Stimulated activated CD8-positive, alpha-beta memory T cell treated with anti-CD3 and anti-CD28 coated beads, Interleukin-12 subunit alpha, Interleukin-12 subunit beta, amount 100 ng/mL, for 24 hours (primary cell): ENCODE measurements at regions not wholly inside any gene's neighbourhood (a gene's known extent, or its start where the extent isn't known, plus 50 kb on each side); places are given as distances from the start of the nearest gene placed in this dataset.

Experiments used
- DNase-seq: peaks from one replicate; pipeline ENCODE4 v3.0.0-alpha.2; 2020; ENCODE audit errors: extremely low read depth

- no peak for DNase-seq
Measured at GRCh38 chr3:102181175-102181920, 253.5 kb upstream of the ZPLD1 start.

DNA sequence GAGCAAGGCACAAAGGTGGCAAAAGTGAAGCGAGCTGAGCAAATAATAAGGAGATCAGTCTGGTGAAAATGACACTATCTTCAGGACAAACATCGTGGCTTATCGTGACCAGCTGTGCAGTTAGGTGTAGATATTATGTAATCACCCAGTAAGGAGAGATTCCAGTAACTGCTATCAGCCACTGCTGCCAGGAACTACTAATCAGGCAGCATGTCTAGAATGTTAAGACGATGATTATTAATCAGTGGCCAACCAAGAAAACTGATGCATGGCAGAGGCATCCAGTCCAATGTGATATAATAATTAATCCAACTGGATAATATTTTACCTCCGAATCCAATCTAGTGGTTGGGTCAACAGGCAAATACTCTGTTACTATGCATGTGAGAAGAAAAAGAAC, 252.7 kb upstream of the ZPLD1 start:
- no peak for DNase-seq

- DNase-seq, result no peak
Measured at GRCh38 chr3:102183186-102183585, 251.6 kb upstream of the ZPLD1 start.

- DNase-seq, result no peak
Measured at GRCh38 chr3:102183623-102184022, 251.2 kb upstream of the ZPLD1 start.

GRCh38 chr3:102189541-102189940, 245.3 kb upstream of the ZPLD1 start:
- DNase-seq, result no peak

GRCh38 chr3:102189956-102190723, 244.7 kb upstream of the ZPLD1 start:
- no peak for DNase-seq

DNA sequence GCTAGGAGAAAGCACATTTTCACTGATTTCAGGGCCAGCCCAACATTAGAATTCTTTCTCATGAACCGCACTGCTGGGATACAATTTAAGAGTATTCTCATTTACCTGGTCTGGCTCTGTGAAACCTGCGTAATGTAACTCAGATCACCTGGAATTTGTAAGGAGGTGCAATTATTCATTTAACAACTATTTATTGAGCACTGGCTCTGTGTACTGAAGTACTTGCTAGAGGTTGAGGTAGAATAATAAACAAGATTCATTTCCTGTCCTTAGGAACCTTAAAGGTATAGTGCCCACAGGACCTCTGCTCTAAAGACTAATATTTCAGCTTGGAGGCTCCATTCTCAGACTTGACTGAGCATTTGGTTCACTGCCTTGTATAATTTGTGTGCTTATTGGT, 242.2 kb upstream of the ZPLD1 start:
- no peak for DNase-seq

DNA sequence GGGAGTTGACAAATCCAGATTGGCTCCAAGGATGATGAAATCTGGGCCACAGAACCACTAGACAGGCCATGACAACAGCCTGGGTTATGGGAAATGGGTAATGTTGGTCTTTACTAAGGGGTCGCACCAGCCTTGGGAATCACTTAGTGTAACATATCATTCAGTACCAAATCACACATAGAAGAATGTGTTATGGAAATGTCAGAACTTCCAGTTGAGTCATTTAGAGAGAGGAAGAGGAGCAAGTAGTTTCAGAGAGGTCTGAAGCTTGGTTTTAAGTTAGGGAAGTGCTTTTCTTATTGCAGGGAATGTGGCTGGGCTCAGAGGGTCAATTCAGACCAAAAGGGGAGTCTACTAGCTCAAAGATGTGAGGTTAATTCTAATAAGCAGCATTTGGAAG, 241.6 kb upstream of the ZPLD1 start:
- no peak for DNase-seq

- DNase-seq, result no peak
Measured at GRCh38 chr3:102194001-102194400, 240.8 kb upstream of the ZPLD1 start.

- DNase-seq, result no peak
Measured at GRCh38 chr3:102194760-102195159, 240.1 kb upstream of the ZPLD1 start.

GRCh38 chr3:102195198-102195948, 239.4 kb upstream of the ZPLD1 start:
- DNase-seq, result no peak

- no peak for DNase-seq
Measured at GRCh38 chr3:102200126-102200525, 234.7 kb upstream of the ZPLD1 start.

DNA sequence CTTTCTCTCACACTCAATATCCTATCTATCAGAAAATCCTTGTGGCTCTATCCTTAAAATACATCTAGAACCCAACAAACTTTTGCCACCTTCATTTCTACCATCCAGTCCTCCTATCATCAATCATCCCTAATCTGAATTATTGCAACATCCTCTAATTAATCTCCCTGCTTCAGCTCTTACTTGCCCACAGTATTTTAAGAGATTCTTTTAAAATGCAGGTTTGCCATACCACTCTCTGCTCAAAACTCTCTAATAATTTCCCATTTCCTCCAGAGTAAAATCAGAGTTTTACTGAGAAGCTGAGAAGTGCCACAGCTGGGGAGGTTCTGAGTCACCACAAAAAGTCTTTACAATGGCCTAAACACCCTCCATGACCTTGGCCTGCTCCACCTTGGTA, 234.3 kb upstream of the ZPLD1 start:
- DNase-seq, result no peak

GRCh38 chr3:102205647-102206046, 229.2 kb upstream of the ZPLD1 start:
- no peak for DNase-seq

GRCh38 chr3:102206511-102207031, 228.2 kb upstream of the ZPLD1 start:
- DNase-seq, result no peak

DNA sequence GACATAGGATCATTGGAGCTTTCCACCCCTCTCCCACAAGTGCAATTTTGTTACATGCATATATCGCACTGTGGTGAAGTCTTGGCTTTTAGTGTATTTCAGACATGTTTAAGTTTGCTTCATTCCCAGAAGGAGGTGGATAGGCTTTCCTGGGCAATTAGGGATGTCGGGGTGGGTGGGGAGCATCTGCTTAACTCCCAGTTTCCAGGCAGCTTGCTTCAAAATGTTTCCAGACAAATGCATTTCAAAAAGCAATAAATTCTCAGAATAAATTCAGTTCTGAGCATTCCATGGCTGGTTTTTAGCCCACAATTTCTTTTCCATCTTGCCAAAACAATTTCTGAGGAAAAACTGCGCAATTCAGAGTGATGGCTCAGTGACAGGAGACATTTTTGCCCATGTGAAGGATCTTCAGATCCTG, 227.7 kb upstream of the ZPLD1 start:
- DNase-seq, result no peak

GRCh38 chr3:102215166-102215565, 219.6 kb upstream of the ZPLD1 start:
- DNase-seq, result no peak

DNA sequence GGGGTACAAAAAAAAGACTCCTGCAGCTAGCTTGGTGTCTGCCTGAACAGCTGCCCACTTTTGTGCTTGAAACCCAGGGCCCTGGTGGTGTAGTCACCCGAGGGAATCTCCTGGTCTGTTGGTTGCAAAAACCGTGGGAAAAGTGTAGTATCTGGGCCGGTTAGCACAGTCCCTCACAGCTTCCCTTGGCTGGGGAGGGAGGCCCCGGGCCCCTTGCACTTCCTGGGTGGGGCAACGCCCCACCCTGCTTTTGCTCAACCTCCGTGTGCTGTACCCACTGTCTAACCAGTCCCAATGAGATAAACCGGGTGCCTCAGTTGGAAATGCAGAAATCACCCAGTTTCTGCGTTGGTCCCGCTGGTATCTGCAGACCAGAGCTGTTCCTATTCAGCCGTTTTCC, 211.7 kb upstream of the ZPLD1 start:
- DNase-seq, result no peak

- no peak for DNase-seq
Measured at GRCh38 chr3:102224171-102224570, 210.6 kb upstream of the ZPLD1 start.

- no peak for DNase-seq
Measured at GRCh38 chr3:102225005-102225404, 209.8 kb upstream of the ZPLD1 start.

- no peak for DNase-seq
Measured at GRCh38 chr3:102225407-102226132, 209.2 kb upstream of the ZPLD1 start.

- no peak for DNase-seq
Measured at GRCh38 chr3:102226463-102226862, 208.4 kb upstream of the ZPLD1 start.
